Choroid plexus epithelial cell (primary cell): ENCODE measurements at regions not wholly inside any gene's neighbourhood (a gene's known extent, or its start where the extent isn't known, plus 50 kb on each side); places are given as distances from the start of the nearest gene placed in this dataset.

Source experiments
- DNase-seq: peaks from one replicate; pipeline ENCODE4 v3.0.0-alpha.2; 2010; ENCODE audit warnings: low read depth
- H3K4me3 ChIP-seq: 2 replicates; pipeline ENCODE4 v1.5.1; 2011; ENCODE audit warnings: low read depth, mild to moderate bottlenecking, control low read depth, low read length, moderate library complexity
- CTCF ChIP-seq: conservative IDR thresholded peaks from 2 replicates; pipeline ENCODE4 v1.5.1; 2011; ENCODE audit warnings: low read depth, mild to moderate bottlenecking, control low read depth, inconsistent platforms, low read length, moderate library complexity

DNA sequence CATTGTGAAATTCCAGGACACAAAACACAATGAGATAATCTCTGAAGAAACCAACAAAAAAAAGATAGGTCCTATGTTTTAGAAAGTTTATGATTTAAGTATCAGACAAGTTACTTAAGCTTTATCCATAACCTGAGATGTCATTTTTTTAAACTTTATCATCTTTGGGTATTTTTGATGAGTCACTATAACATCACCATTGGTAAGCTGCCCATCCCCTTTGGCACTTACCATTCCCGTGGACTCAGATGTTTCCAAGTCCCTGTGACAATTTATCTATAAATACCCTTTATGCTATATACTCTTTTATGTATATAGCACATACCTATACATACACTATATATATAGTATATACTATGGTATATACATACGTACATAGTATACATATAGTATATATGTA lies 198.9 kb upstream of the GEMIN8 start:
- no peak overlapping the region for H3K4me3 ChIP-seq
- TF ChIP-seq CTCF: no peak
- no peak for DNase-seq

- TF ChIP-seq CTCF: no peak
- DNase-seq: no peak
- no peak overlapping the region for H3K4me3 ChIP-seq
Observed at GRCh38 chrX:14220386-14220944, 190.8 kb upstream of the GEMIN8 start.

GRCh38 chrX:14209034-14209433 lies 179.3 kb upstream of the GEMIN8 start:
- no peak for DNase-seq
- no peak overlapping the region for H3K4me3 ChIP-seq
- no peak for TF ChIP-seq CTCF

DNA sequence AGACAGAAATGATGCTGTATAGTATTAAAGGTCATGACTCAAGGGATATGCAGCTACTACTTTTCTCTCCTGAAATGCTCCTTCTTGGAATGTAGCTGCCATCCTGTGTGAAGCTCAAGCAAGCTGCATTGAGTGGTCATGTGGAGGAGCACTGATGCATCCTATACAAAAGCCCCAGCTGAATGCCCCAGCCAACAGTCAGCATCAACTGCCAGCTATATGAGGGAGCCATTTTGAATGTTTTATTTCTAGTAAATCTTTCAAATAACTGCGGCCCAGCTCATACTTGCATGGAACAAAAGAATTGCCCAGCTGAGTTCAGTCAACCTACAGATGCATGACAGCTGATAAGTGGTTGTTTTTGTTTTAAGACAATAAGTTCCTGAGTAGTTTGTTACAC lies 165.0 kb upstream of the GEMIN8 start:
- TF ChIP-seq CTCF: no peak
- H3K4me3 ChIP-seq: no peak overlapping the region
- DNase-seq: no peak

DNA sequence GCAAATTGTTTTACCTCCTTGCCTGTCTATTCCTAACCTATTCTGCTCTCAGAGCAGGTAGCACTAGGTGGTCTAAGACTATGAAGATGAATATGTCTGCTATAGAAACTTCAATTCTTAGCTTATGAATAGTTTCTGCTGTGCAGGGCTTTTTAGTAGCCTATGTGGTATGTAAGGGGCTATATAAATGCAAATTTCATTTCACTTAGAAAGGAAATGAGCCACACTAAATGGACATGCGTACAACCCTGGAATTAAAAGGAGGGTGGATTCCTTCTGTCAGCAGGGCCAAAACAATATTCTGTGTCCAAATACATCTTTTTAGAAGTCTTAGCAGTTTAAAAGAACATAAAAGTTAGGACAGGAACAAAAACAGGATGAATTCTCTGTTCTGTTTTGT lies 163.9 kb upstream of the GEMIN8 start:
- H3K4me3 ChIP-seq: no peak overlapping the region
- no peak for TF ChIP-seq CTCF

GRCh38 chrX:14173873-14174272 lies 144.2 kb upstream of the GEMIN8 start:
- H3K4me3 ChIP-seq: no peak overlapping the region
- TF ChIP-seq CTCF: no peak
- no peak for DNase-seq

More for the DNA sequence above, 163.9 kb upstream of the GEMIN8 start:
- DNase-seq: no peak

DNA sequence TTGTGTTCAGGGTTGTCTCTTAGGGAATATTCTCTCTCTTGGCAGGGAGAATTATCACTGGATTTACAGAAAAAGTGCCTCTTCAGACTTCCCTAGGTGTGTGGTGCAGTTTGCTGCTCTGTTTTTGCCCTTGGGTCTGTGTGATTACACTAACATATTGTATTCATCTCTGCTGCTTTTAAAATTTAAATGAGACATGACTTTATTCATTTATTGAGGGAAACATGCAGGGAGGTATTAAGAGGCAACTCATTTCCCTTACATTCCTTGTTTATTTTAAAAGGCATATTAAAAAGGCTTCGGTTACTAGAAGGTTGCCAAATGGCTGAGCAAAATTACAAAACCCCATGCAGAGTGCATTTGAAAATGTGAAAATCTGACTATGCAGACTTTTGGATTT lies 135.1 kb upstream of the GEMIN8 start:
- TF ChIP-seq CTCF: no peak
- DNase-seq: no peak
- H3K4me3 ChIP-seq: no peak overlapping the region
